GM18868 (cell line): ENCODE measurements at regions not wholly inside any gene's neighbourhood (a gene's known extent, or its start where the extent isn't known, plus 50 kb on each side); places are given as distances from the start of the nearest gene placed in this dataset.

Source experiments
- ATAC-seq: cut with Tn5 transposase; IDR thresholded peaks from one replicate; pipeline ENCODE4 v1.9.1; 2021; ENCODE audit warnings: mild to moderate bottlenecking, moderate library complexity; ENCODE audit not compliant: unreplicated experiment

GRCh38 chr3:106773795-106774194 lies 603.4 kb upstream of the CCDC54 start:
- no peak for ATAC-seq

GRCh38 chr3:106783231-106783630 lies 594.0 kb upstream of the CCDC54 start:
- no peak for ATAC-seq

- no peak for ATAC-seq
Measured at GRCh38 chr3:106789276-106789675, 588.0 kb upstream of the CCDC54 start.

GRCh38 chr3:106792716-106793115 lies 584.5 kb upstream of the CCDC54 start:
- ATAC-seq, result no peak

- ATAC-seq, result no peak
Measured at GRCh38 chr3:106794442-106794841, 582.8 kb upstream of the CCDC54 start.

GRCh38 chr3:106795553-106795952 lies 581.7 kb upstream of the CCDC54 start:
- no peak for ATAC-seq

- ATAC-seq, result no peak
Measured at GRCh38 chr3:106797461-106797860, 579.8 kb upstream of the CCDC54 start.

- ATAC-seq, result no peak
Measured at GRCh38 chr3:106805625-106806024, 571.6 kb upstream of the CCDC54 start.

GRCh38 chr3:106806964-106807363 lies 570.3 kb upstream of the CCDC54 start:
- no peak for ATAC-seq

- ATAC-seq, result no peak
Measured at GRCh38 chr3:106809041-106809440, 568.2 kb upstream of the CCDC54 start.

- no peak for ATAC-seq
Measured at GRCh38 chr3:106809623-106810299, 567.5 kb upstream of the CCDC54 start.

- ATAC-seq, result no peak
Measured at GRCh38 chr3:106810300-106810875, 566.9 kb upstream of the CCDC54 start.

- no peak for ATAC-seq
Measured at GRCh38 chr3:106811376-106811775, 565.9 kb upstream of the CCDC54 start.

- ATAC-seq, result no peak
Measured at GRCh38 chr3:106813742-106814141, 563.5 kb upstream of the CCDC54 start.

- ATAC-seq, result no peak
Measured at GRCh38 chr3:106814231-106814630, 563.0 kb upstream of the CCDC54 start.

GRCh38 chr3:106816838-106817237 lies 560.4 kb upstream of the CCDC54 start:
- no peak for ATAC-seq

- ATAC-seq, result no peak
Measured at GRCh38 chr3:106817706-106818105, 559.5 kb upstream of the CCDC54 start.

GRCh38 chr3:106819440-106819839 lies 557.8 kb upstream of the CCDC54 start:
- no peak for ATAC-seq

- no peak for ATAC-seq
Measured at GRCh38 chr3:106820726-106821362, 556.4 kb upstream of the CCDC54 start.

GRCh38 chr3:106821801-106822200 lies 555.4 kb upstream of the CCDC54 start:
- no peak for ATAC-seq

- no peak for ATAC-seq
Measured at GRCh38 chr3:106822204-106822603, 555.0 kb upstream of the CCDC54 start.

GRCh38 chr3:106823701-106824100 lies 553.5 kb upstream of the CCDC54 start:
- ATAC-seq, result no peak
